ENCODE measurements at regions not wholly inside any gene's neighbourhood (a gene's known extent, or its start where the extent isn't known, plus 50 kb on each side); places are given as distances from the start of the nearest gene placed in this dataset.

DNA sequence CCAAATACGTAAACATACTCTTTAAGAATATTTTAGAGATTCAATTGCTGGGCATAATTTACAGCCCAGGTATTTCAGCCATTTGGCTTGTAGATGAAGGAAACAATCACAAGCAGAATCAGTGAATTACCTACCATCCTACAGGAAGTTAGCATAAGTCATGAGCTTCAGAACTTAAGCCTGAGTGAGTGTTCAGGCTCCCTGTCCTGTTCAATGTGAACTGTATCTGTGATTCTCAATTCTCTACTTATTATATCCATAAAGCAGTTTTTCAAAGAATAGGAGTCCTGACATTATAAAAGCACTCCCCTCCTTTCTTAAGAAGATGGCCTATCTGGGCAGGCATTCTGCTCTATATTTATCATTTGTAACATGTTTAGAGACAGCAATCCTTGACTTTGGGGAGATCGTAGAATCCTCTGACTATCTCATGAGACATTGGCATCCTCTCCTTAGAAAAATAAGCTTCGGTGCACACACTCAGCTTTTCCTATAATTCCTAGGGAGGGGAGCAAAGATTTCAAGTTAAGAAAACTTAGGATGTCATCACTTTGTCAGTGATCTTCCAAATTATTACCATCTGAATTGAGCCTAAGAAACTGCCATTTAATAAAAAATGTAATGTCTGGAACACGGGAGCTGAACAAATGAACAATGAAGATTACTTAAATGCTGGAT lies 645.2 kb upstream of the IGFBP3 start:
- H4K20me1 ChIP-seq (ENCODE audit: insufficient read depth): no peaks in the 10 kb centered on the region
- H3K27me3 ChIP-seq (ENCODE audit: insufficient read depth, low read length): no peaks in the 10 kb centered on the region
- POLR2A ChIA-PET: no interaction called here
- ATAC-seq (no peak), DNase-seq (ENCODE audit: low read depth, low spot score) (no peak)
- no TSS peak for BruUV-seq (replicated peaks)
- H3K9me3 ChIP-seq (ENCODE audit: control insufficient read depth in 1 of 2, insufficient read depth in 1 of 2, low read depth in 1 of 2, low read length in 2 of 2): no peaks in the 10 kb centered on the region
- H3K79me2 ChIP-seq (ENCODE audit: insufficient read depth, low read length): no peaks in the 10 kb centered on the region
- no peak overlapping the region for H3K9ac ChIP-seq (ENCODE audit: low read length)
- H3K27ac ChIP-seq (ENCODE audit: low read depth, low read length): no peak overlapping the region
- no peaks in the 10 kb centered on the region for H3K9me2 ChIP-seq (ENCODE audit: insufficient read depth)
- TF ChIP-seq, protein P1, sequence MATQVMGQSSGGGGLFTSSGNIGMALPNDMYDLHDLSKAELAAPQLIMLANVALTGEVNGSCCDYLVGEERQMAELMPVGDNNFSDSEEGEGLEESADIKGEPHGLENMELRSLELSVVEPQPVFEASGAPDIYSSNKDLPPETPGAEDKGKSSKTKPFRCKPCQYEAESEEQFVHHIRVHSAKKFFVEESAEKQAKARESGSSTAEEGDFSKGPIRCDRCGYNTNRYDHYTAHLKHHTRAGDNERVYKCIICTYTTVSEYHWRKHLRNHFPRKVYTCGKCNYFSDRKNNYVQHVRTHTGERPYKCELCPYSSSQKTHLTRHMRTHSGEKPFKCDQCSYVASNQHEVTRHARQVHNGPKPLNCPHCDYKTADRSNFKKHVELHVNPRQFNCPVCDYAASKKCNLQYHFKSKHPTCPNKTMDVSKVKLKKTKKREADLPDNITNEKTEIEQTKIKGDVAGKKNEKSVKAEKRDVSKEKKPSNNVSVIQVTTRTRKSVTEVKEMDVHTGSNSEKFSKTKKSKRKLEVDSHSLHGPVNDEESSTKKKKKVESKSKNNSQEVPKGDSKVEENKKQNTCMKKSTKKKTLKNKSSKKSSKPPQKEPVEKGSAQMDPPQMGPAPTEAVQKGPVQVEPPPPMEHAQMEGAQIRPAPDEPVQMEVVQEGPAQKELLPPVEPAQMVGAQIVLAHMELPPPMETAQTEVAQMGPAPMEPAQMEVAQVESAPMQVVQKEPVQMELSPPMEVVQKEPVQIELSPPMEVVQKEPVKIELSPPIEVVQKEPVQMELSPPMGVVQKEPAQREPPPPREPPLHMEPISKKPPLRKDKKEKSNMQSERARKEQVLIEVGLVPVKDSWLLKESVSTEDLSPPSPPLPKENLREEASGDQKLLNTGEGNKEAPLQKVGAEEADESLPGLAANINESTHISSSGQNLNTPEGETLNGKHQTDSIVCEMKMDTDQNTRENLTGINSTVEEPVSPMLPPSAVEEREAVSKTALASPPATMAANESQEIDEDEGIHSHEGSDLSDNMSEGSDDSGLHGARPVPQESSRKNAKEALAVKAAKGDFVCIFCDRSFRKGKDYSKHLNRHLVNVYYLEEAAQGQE (IDR thresholded peaks at IDR 0.05; ENCODE audit: low read depth): no peak
- no peak for TF ChIP-seq POLR2AphosphoS5 (IDR thresholded peaks at IDR 0.05; ENCODE audit: low read depth, low read length)
- TF ChIP-seq POLR2A (IDR thresholded peaks at IDR 0.05; ENCODE audit: borderline replicate concordance, extremely low read depth, insufficient read depth, insufficient read length): no peak
- no peak for TF ChIP-seq YY1 (IDR thresholded peaks at IDR 0.05; ENCODE audit: extremely low read depth, insufficient replicate concordance, low read depth, low read length)
- TF ChIP-seq, protein P2, sequence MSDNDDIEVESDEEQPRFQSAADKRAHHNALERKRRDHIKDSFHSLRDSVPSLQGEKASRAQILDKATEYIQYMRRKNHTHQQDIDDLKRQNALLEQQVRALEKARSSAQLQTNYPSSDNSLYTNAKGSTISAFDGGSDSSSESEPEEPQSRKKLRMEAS (IDR thresholded peaks at IDR 0.05): no peak
- TF ChIP-seq, protein P3, sequence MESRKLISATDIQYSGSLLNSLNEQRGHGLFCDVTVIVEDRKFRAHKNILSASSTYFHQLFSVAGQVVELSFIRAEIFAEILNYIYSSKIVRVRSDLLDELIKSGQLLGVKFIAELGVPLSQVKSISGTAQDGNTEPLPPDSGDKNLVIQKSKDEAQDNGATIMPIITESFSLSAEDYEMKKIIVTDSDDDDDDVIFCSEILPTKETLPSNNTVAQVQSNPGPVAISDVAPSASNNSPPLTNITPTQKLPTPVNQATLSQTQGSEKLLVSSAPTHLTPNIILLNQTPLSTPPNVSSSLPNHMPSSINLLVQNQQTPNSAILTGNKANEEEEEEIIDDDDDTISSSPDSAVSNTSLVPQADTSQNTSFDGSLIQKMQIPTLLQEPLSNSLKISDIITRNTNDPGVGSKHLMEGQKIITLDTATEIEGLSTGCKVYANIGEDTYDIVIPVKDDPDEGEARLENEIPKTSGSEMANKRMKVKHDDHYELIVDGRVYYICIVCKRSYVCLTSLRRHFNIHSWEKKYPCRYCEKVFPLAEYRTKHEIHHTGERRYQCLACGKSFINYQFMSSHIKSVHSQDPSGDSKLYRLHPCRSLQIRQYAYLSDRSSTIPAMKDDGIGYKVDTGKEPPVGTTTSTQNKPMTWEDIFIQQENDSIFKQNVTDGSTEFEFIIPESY (IDR thresholded peaks at IDR 0.05; ENCODE audit: extremely low read depth, insufficient replicate concordance, low read length): no peak
- TF ChIP-seq RAD21 (IDR thresholded peaks at IDR 0.05; ENCODE audit: low read depth): no peak
- TF ChIP-seq FOSL1 (IDR thresholded peaks at IDR 0.05; ENCODE audit: low read depth): no peak
- TF ChIP-seq EZH2 (IDR thresholded peaks at IDR 0.05): no peak
- TF ChIP-seq CEBPB (IDR thresholded peaks at IDR 0.05; ENCODE audit: low read depth): no peak
- RAD21 ChIA-PET (ENCODE audit: low non-redundant PET in 1 of 2, low total read pairs in 2 of 2, uncharacterized antibody in 2 of 2, unreplicated experiment in 2 of 2): no interaction called here
- intact Hi-C loops (cut with micrococcal nuclease): no loop called here
- H3K4me1 ChIP-seq (ENCODE audit: control insufficient read depth in 1 of 2, insufficient read depth in 2 of 2, low read length in 2 of 2): peaks cover 17 to 41% of the 10 kb centered on the region in 2 experiments
- CTCF ChIA-PET: no interaction called here
- no peak overlapping the region for H3K4me3 ChIP-seq (replicated peaks in 1 of 2; ENCODE audit: low read depth in 1 of 2, low read length in 2 of 2)
- no peak overlapping the region for H2AFZ ChIP-seq (ENCODE audit: low read depth, low read length, poor library complexity, severe bottlenecking)
- H3K4me2 ChIP-seq (ENCODE audit: low read length): no peak overlapping the region
- H3K36me3 ChIP-seq (ENCODE audit: control insufficient read depth in 1 of 2, insufficient read depth in 2 of 2, low read length in 2 of 2): no peaks in the 10 kb centered on the region
